ENCODE measurements at regions not wholly inside any gene's neighbourhood (a gene's known extent, or its start where the extent isn't known, plus 50 kb on each side); places are given as distances from the start of the nearest gene placed in this dataset.
"Not testable (repeated sequence)": the region's sequence is repeated elsewhere in the genome, so short reads cannot be mapped to it uniquely, and the experiment has no call there.

DNA sequence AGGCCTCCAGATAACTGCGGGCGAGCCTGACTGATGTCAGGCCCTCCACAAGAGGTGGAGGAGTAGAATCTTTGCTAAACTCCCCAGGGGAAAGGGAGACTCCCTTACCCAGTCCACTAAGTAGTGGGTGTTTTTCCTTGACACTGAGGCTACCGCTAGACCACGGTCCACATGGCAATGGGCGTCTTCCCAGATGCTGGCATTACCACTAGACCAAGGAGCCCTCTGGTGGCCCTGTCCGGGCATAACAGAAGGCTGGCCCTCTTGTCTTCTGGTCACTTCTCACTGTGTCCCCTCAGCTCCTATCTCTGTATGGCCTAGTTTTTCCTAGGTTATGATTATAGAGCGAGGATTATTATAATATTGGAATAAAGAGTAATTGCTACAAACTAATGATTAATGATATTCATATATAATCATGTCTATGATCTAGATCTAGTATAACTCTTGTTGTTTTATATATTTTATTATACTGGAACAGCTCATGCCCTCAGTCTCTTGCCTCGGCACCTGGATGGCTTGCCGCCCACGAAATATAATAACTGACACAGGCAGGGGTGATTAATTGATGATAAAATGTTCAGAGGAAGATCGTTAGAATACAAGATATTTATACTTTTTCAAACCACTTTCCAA, 73.8 kb downstream of the PRKAB2 start:
- intact Hi-C loops (cut with micrococcal nuclease), result loop anchor here (1.0 to 2.0 kb wide), 2 partner anchors 74 to 144 kb away; partner anchors contain the start of genes CHD1L and PRKAB2
- BruUV-seq (replicated peaks); H3K27ac ChIP-seq (ENCODE audit: insufficient read depth, low read depth, low read length); H3K27me3 ChIP-seq (ENCODE audit: control insufficient read depth in 2 of 2, insufficient read depth in 2 of 2, low read length in 2 of 2); FAIRE-seq; H3K79me2 ChIP-seq (ENCODE audit: control insufficient read depth, insufficient read depth, low read length); H4K20me1 ChIP-seq (replicated peaks; ENCODE audit: control insufficient read depth, extremely low read depth, insufficient read depth, low read length); H3K36me3 ChIP-seq (ENCODE audit: control insufficient read depth in 2 of 2, extremely low read depth in 1 of 2, insufficient read depth in 2 of 2, low read length in 2 of 2); dilution Hi-C loops (cut with MboI; ENCODE audit: extremely low pct_ligation_motif_present, low sequenced_read_pairs); DNase-seq (ENCODE audit: low read depth, low spot score); POLR2A ChIA-PET; H3K4me3 ChIP-seq (replicated peaks in 1 of 3; ENCODE audit: insufficient read depth in 1 of 3, low read depth in 1 of 3, low read length in 3 of 3); H3K9me1 ChIP-seq (replicated peaks; ENCODE audit: control insufficient read depth, extremely low read depth, insufficient read depth, low read length); H3K9ac ChIP-seq (replicated peaks; ENCODE audit: extremely low read depth, insufficient read depth, low read length); H3K4me2 ChIP-seq (ENCODE audit: insufficient read depth, low read length); H2AFZ ChIP-seq (ENCODE audit: low read depth, low read length); H3K4me1 ChIP-seq (ENCODE audit: control insufficient read depth, extremely low read depth, insufficient read depth, low read length); H3K9me3 ChIP-seq (replicated peaks; ENCODE audit: control insufficient read depth, insufficient read depth, low read length): not testable (repeated sequence)
- TF ChIP-seq, protein P1, sequence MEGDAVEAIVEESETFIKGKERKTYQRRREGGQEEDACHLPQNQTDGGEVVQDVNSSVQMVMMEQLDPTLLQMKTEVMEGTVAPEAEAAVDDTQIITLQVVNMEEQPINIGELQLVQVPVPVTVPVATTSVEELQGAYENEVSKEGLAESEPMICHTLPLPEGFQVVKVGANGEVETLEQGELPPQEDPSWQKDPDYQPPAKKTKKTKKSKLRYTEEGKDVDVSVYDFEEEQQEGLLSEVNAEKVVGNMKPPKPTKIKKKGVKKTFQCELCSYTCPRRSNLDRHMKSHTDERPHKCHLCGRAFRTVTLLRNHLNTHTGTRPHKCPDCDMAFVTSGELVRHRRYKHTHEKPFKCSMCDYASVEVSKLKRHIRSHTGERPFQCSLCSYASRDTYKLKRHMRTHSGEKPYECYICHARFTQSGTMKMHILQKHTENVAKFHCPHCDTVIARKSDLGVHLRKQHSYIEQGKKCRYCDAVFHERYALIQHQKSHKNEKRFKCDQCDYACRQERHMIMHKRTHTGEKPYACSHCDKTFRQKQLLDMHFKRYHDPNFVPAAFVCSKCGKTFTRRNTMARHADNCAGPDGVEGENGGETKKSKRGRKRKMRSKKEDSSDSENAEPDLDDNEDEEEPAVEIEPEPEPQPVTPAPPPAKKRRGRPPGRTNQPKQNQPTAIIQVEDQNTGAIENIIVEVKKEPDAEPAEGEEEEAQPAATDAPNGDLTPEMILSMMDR (IDR thresholded peaks at IDR 0.05; ENCODE audit: extremely low read depth in 1 of 2, insufficient read depth in 1 of 2, low read depth in 1 of 2, low read length in 2 of 2), result peak; percentile 15 to 46
- CTCF ChIA-PET, result interaction anchor here (1.0 kb wide), 1 partner anchor 143 kb away, joined by 4 read pairs; no protein-coding TSS in a partner anchor

DNA sequence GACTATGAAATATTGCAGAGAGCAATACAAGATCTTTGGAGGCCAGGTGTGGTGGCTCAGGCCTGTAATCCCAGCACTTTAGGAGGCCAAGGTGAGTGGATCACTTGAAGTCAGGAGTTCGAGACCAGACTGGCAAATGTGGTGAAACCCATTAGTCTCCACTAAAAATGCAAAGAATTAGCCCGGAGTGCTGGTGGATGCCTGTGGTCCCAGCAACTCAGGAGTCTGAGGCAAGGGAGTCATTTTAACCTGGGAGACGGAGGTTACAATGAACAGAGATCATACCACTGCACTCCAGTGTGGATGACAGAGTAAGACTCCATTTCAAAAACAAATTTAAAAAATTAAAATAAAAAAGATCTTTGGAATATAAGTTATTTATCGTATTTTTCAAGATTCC, 76.6 kb downstream of the PRKAB2 start:
- intact Hi-C loops (cut with micrococcal nuclease), result no loop called here
- H3K9me3 ChIP-seq (replicated peaks; ENCODE audit: control insufficient read depth, insufficient read depth, low read length), result no peaks in the 10 kb centered on the region
- no TSS peak for BruUV-seq (replicated peaks)
- CTCF ChIA-PET, result no interaction called here
- no peak overlapping the region for H2AFZ ChIP-seq (ENCODE audit: low read depth, low read length)
- DNase-seq (ENCODE audit: low read depth, low spot score) (no peak), FAIRE-seq (no peak)
- H3K9me1 ChIP-seq (replicated peaks; ENCODE audit: control insufficient read depth, extremely low read depth, insufficient read depth, low read length), result no peaks in the 10 kb centered on the region
- H3K9ac ChIP-seq (replicated peaks; ENCODE audit: extremely low read depth, insufficient read depth, low read length), result no peak overlapping the region
- H3K4me3 ChIP-seq (replicated peaks in 1 of 3; ENCODE audit: insufficient read depth in 1 of 3, low read depth in 1 of 3, low read length in 3 of 3), result no peak overlapping the region
- POLR2A ChIA-PET, result no interaction called here
- no peak overlapping the region for H3K27ac ChIP-seq (ENCODE audit: insufficient read depth, low read depth, low read length)
- H4K20me1 ChIP-seq (replicated peaks; ENCODE audit: control insufficient read depth, extremely low read depth, insufficient read depth, low read length), result no peaks in the 10 kb centered on the region
- dilution Hi-C loops (cut with MboI; ENCODE audit: extremely low pct_ligation_motif_present, low sequenced_read_pairs), result no loop called here
- TF ChIP-seq POLR2AphosphoS5 (IDR thresholded peaks at IDR 0.05; ENCODE audit: insufficient read depth, low read depth, low read length), result no peak
- TF ChIP-seq, protein P1 (IDR thresholded peaks at IDR 0.05; ENCODE audit: extremely low read depth in 1 of 2, insufficient read depth in 1 of 2, low read depth in 1 of 2, low read length in 2 of 2), result no peak
- TF ChIP-seq FOS (IDR thresholded peaks at IDR 0.05; ENCODE audit: borderline replicate concordance, insufficient read depth, low read length), result no peak
- TF ChIP-seq MYC (IDR thresholded peaks at IDR 0.05; ENCODE audit: low read depth, low read length), result no peak
- TF ChIP-seq POLR2A (IDR thresholded peaks at IDR 0.05; ENCODE audit: low read depth, low read length), result no peak
- TF ChIP-seq, protein P2, sequence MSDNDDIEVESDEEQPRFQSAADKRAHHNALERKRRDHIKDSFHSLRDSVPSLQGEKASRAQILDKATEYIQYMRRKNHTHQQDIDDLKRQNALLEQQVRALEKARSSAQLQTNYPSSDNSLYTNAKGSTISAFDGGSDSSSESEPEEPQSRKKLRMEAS (IDR thresholded peaks at IDR 0.05; ENCODE audit: insufficient read depth, insufficient read length), result no peak
- no peak for TF ChIP-seq EZH2 (IDR thresholded peaks at IDR 0.05; ENCODE audit: borderline replicate concordance, low read depth, low read length, severe bottlenecking)
- TF ChIP-seq GATA2 (IDR thresholded peaks at IDR 0.05; ENCODE audit: insufficient read depth, insufficient read length, low read depth, low read length), result no peak
- no peak for TF ChIP-seq JUN (IDR thresholded peaks at IDR 0.05; ENCODE audit: borderline replicate concordance, insufficient read depth, insufficient read length, low read depth)
- no peak overlapping the region for H3K4me2 ChIP-seq (ENCODE audit: insufficient read depth, low read length)
- no peaks in the 10 kb centered on the region for H3K4me1 ChIP-seq (ENCODE audit: control insufficient read depth, extremely low read depth, insufficient read depth, low read length)
- no peaks in the 10 kb centered on the region for H3K79me2 ChIP-seq (ENCODE audit: control insufficient read depth, insufficient read depth, low read length)
- H3K27me3 ChIP-seq (ENCODE audit: control insufficient read depth in 2 of 2, insufficient read depth in 2 of 2, low read length in 2 of 2), result peaks cover 5 to 10% of the 10 kb centered on the region in 2 experiments
- no peaks in the 10 kb centered on the region for H3K36me3 ChIP-seq (ENCODE audit: control insufficient read depth in 2 of 2, extremely low read depth in 1 of 2, insufficient read depth in 2 of 2, low read length in 2 of 2)
